ENCODE measurements at regions not wholly inside any gene's neighbourhood (a gene's known extent, or its start where the extent isn't known, plus 50 kb on each side); places are given as distances from the start of the nearest gene placed in this dataset.
A peak's percentile ranks its signal among the peaks of the same experiment; 100 is the strongest.

GRCh38 chr1:38310079-38310478 is 263.5 kb upstream of the POU3F1 start (continued):
- no peak for TF ChIP-seq SRF (CRISPR knock-in tag; IDR thresholded peaks at IDR 0.05)
- TF ChIP-seq PPARD (CRISPR knock-in tag; IDR thresholded peaks at IDR 0.05), result no peak
- no peak for TF ChIP-seq GTF2B (IDR thresholded peaks at IDR 0.05; ENCODE audit: extremely low read depth, insufficient read length)
- no peak for TF ChIP-seq MCM5 (IDR thresholded peaks at IDR 0.05; ENCODE audit: low read depth)
- no peak for TF ChIP-seq POLR2H (tag; IDR thresholded peaks at IDR 0.05; ENCODE audit: low read depth)
- no peak for TF ChIP-seq ZNF444 (CRISPR knock-in tag; IDR thresholded peaks at IDR 0.05)
- no peak for TF ChIP-seq SRSF1 (IDR thresholded peaks at IDR 0.05; ENCODE audit: low read depth, low read length)
- TF ChIP-seq ZFP91 (CRISPR knock-in tag; IDR thresholded peaks at IDR 0.05), result no peak
- no peak for TF ChIP-seq FOXO4 (CRISPR knock-in tag; IDR thresholded peaks at IDR 0.05)
- TF ChIP-seq POLR2G (IDR thresholded peaks at IDR 0.05; ENCODE audit: low read depth, low read length), result no peak
- TF ChIP-seq TSHZ1 (CRISPR knock-in tag; IDR thresholded peaks at IDR 0.05), result no peak
- TF ChIP-seq ZNF143 (CRISPR knock-in tag; IDR thresholded peaks at IDR 0.05), result no peak
- TF ChIP-seq ZNF282 (CRISPR knock-in tag; IDR thresholded peaks at IDR 0.05), result no peak
- TF ChIP-seq CREB1 (IDR thresholded peaks at IDR 0.05), result no peak
- TF ChIP-seq CREB1 (CRISPR knock-in tag; IDR thresholded peaks at IDR 0.05), result no peak
- no peak for TF ChIP-seq FOS (IDR thresholded peaks at IDR 0.05; ENCODE audit: extremely low read depth, insufficient read length)
- TF ChIP-seq ZNF12 (CRISPR knock-in tag; IDR thresholded peaks at IDR 0.05), result no peak
- TF ChIP-seq SMARCC2 (IDR thresholded peaks at IDR 0.05; ENCODE audit: low read depth), result no peak
- TF ChIP-seq ZBTB2 (IDR thresholded peaks at IDR 0.05), result peak; percentile 57; the same call in 1 of the 2 replicates

Measured in K562 (cell line).